ENCODE measurements at regions not wholly inside any gene's neighbourhood (a gene's known extent, or its start where the extent isn't known, plus 50 kb on each side); places are given as distances from the start of the nearest gene placed in this dataset.

DNA sequence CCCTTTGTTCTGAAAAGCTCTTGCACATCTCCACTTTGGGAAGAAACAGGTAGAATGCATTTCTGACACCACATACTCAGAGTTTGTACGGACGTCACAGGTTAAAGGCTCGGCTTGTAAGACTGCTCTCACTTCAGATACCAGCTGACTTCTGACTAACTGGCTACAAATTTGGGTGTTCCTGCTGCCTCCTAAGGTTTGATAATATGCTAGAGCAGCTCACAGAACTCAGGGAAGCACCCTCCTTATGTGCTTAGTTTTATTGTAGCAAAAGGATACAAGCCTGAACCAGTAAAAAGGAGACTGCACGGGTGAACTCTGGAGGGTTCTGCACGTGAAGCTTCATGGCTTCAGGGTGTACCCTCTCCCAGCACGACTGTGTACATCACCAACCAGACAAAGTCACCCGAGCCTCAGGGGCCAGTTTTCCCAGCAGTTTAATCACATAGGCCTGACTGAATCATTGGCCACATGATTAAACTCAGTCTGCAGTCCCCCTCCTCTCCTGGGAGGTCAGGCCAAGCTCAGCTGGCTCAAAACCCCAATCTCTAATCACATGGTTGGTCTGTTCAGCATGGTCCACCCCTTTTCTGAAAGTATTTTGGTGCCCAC, 749.5 kb upstream of the RAB6C start:
- no peak for DNase-seq (ENCODE audit: low read depth in 2 of 2)
- TF ChIP-seq, protein P1, sequence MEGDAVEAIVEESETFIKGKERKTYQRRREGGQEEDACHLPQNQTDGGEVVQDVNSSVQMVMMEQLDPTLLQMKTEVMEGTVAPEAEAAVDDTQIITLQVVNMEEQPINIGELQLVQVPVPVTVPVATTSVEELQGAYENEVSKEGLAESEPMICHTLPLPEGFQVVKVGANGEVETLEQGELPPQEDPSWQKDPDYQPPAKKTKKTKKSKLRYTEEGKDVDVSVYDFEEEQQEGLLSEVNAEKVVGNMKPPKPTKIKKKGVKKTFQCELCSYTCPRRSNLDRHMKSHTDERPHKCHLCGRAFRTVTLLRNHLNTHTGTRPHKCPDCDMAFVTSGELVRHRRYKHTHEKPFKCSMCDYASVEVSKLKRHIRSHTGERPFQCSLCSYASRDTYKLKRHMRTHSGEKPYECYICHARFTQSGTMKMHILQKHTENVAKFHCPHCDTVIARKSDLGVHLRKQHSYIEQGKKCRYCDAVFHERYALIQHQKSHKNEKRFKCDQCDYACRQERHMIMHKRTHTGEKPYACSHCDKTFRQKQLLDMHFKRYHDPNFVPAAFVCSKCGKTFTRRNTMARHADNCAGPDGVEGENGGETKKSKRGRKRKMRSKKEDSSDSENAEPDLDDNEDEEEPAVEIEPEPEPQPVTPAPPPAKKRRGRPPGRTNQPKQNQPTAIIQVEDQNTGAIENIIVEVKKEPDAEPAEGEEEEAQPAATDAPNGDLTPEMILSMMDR (IDR thresholded peaks at IDR 0.05; ENCODE audit: low read depth, low read length), result no peak
- no peak overlapping the region for H3K4me3 ChIP-seq (replicated peaks in 1 of 2; ENCODE audit: low read depth in 2 of 2, low read length in 2 of 2)

GRCh38 chr2:129231924-129232323, 747.5 kb upstream of the RAB6C start:
- no peak for DNase-seq (ENCODE audit: low read depth in 2 of 2)
- TF ChIP-seq, protein P1 (IDR thresholded peaks at IDR 0.05; ENCODE audit: low read depth, low read length), result no peak
- H3K4me3 ChIP-seq (replicated peaks in 1 of 2; ENCODE audit: low read depth in 2 of 2, low read length in 2 of 2), result no peak overlapping the region

GRCh38 chr2:129233166-129233565, 746.3 kb upstream of the RAB6C start:
- no peak for DNase-seq (ENCODE audit: low read depth in 2 of 2)
- TF ChIP-seq, protein P1 (IDR thresholded peaks at IDR 0.05; ENCODE audit: low read depth, low read length), result no peak
- H3K4me3 ChIP-seq (replicated peaks in 1 of 2; ENCODE audit: low read depth in 2 of 2, low read length in 2 of 2), result no peak overlapping the region

GRCh38 chr2:129233751-129234406, 745.6 kb upstream of the RAB6C start:
- TF ChIP-seq, protein P1 (IDR thresholded peaks at IDR 0.05; ENCODE audit: low read depth, low read length), result no peak
- peak in 1 of 2 donors; percentile 58 for DNase-seq (ENCODE audit: low read depth in 2 of 2)
- no peak overlapping the region for H3K4me3 ChIP-seq (replicated peaks in 1 of 2; ENCODE audit: low read depth in 2 of 2, low read length in 2 of 2)

- TF ChIP-seq, protein P1 (IDR thresholded peaks at IDR 0.05; ENCODE audit: low read depth, low read length), result no peak
- H3K4me3 ChIP-seq (replicated peaks in 1 of 2; ENCODE audit: low read depth in 2 of 2, low read length in 2 of 2), result no peak overlapping the region
- DNase-seq (ENCODE audit: low read depth in 2 of 2), result no peak
These were observed 742.9 kb upstream of the RAB6C start for GRCh38 chr2:129236601-129237000.

GRCh38 chr2:129237966-129238725, 741.3 kb upstream of the RAB6C start:
- TF ChIP-seq, protein P1 (IDR thresholded peaks at IDR 0.05; ENCODE audit: low read depth, low read length), result no peak
- peak in 1 of 2 donors; percentile 8 for DNase-seq (ENCODE audit: low read depth in 2 of 2)
- no peak overlapping the region for H3K4me3 ChIP-seq (replicated peaks in 1 of 2; ENCODE audit: low read depth in 2 of 2, low read length in 2 of 2)
